Uterus (tissue), 3 donors: ENCODE measurements at regions not wholly inside any gene's neighbourhood (a gene's known extent, or its start where the extent isn't known, plus 50 kb on each side); places are given as distances from the start of the nearest gene placed in this dataset.
"Not testable (repeated sequence)": the region's sequence is repeated elsewhere in the genome, so short reads cannot be mapped to it uniquely, and the experiment has no call there.

Experiments used
- DNase-seq, 2 donors: peaks; one replicate each; pipeline ENCODE4 v3.0.0-alpha.2; 2019 to 2020
- H3K27ac ChIP-seq, 2 donors: fragments of 200-600 bp; sonication (generic); 1 replicate in 1 of 2; 2 replicates in 1 of 2; pipeline ENCODE4 v1.5.1; 2016 to 2018
- H3K27me3 ChIP-seq, 2 donors: fragments of 200-600 bp; sonication (generic); one replicate each; pipeline ENCODE4 v1.5.1; 2018 to 2019; ENCODE audit warnings: control low read depth in 1 of 2
- H3K36me3 ChIP-seq, 2 donors: fragments of 200-600 bp; sonication (generic); one replicate each; pipeline ENCODE4 v1.5.1; 2019; ENCODE audit warnings: control low read depth in 1 of 2
- H3K4me1 ChIP-seq, 2 donors: fragments of 200-600 bp; sonication (generic); one replicate each; pipeline ENCODE4 v1.5.1; 2018 to 2019; ENCODE audit warnings: control low read depth in 1 of 2
- H3K4me3 ChIP-seq, 2 donors: fragments of 200-600 bp; sonication (generic); 1 replicate in 1 of 2; 2 replicates in 1 of 2; pipeline ENCODE4 v1.5.1; 2018 to 2019; ENCODE audit warnings: mild to moderate bottlenecking in 1 of 2
- H3K9me3 ChIP-seq, 2 donors: fragments of 200-600 bp; sonication (generic); one replicate each; pipeline ENCODE4 v1.5.1; 2019; ENCODE audit warnings: control low read depth in 1 of 2
- POLR2A ChIP-seq, 2 donors: fragments of 450-650 bp; IDR thresholded peaks; one replicate each; pipeline ENCODE4 v1.6.1; 2016; ENCODE audit warnings: antibody characterized with exemption in 2 of 2, mild to moderate bottlenecking in 1 of 2, moderate library complexity in 1 of 2
- intact Hi-C: fragments of 100-400 bp; cut with DNase I; formaldehyde crosslinking; loops from one replicate; pipeline ENCODE4 v1.15.1; 2023; ENCODE audit warnings: low total_unique reads
- TF ChIP-seq, protein P1 (sequence below), 4 experiments: fragments of 200-600 bp in 2 of 4; fragments of 450-650 bp in 2 of 4; sonication (generic) in 2 of 4; IDR thresholded peaks; one replicate each; pipeline ENCODE4 v1.5.1; 2016 to 2019; ENCODE audit warnings: antibody characterized with exemption in 4 of 4, mild to moderate bottlenecking in 2 of 4, moderate library complexity in 1 of 4
- donor health status: DM: yes; HTN: yes; CAD: no.

DNA sequence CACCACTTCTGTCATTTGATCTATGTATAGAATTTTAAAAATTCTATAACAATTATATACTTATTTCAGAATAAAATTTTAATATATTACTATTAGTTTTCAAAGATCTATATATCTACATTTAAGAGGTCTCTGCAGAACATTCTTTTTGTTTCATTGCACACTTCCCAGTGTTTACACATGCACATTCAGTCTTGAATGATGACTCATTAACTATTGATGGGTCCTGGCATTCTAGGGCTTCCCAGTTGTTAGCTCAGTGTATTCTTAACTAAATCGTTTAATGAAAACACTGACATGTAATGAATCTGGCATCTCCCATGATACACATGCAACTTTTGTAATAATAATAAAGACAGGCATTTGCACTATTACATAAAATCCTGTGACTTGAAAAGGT lies 324.6 kb downstream of the KLF12 start:
- no peaks in the 10 kb centered on the region for H3K9me3 ChIP-seq
- no peak for TF ChIP-seq POLR2A (IDR thresholded peaks at IDR 0.05)
- TF ChIP-seq, protein P1, sequence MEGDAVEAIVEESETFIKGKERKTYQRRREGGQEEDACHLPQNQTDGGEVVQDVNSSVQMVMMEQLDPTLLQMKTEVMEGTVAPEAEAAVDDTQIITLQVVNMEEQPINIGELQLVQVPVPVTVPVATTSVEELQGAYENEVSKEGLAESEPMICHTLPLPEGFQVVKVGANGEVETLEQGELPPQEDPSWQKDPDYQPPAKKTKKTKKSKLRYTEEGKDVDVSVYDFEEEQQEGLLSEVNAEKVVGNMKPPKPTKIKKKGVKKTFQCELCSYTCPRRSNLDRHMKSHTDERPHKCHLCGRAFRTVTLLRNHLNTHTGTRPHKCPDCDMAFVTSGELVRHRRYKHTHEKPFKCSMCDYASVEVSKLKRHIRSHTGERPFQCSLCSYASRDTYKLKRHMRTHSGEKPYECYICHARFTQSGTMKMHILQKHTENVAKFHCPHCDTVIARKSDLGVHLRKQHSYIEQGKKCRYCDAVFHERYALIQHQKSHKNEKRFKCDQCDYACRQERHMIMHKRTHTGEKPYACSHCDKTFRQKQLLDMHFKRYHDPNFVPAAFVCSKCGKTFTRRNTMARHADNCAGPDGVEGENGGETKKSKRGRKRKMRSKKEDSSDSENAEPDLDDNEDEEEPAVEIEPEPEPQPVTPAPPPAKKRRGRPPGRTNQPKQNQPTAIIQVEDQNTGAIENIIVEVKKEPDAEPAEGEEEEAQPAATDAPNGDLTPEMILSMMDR (IDR thresholded peaks at IDR 0.05) = no peak
- H3K4me1 ChIP-seq = no peaks in the 10 kb centered on the region
- no peak for DNase-seq
- H3K27me3 ChIP-seq = no peaks in the 10 kb centered on the region
- intact Hi-C loops = no loop called here
- H3K4me3 ChIP-seq = no peak overlapping the region
- H3K36me3 ChIP-seq = no peaks in the 10 kb centered on the region
- no peak overlapping the region for H3K27ac ChIP-seq

DNA sequence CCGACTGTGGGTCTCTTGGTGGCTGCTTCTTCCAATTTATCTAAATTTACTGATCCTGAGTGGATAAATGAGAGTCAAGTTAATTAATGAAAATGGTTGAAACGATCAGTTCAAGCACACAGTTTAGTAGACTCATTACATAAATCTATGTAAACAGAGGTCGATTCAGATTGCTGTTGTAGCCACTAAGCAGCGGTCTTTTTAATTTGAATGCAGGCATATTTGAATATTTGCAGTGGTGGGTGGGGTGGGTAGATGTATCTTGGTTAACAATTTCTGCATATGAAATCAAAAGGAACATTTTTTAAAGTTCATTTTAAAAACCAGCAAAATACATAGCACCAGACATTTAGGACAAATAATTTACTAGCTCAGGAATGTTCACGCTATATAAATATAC lies 325.9 kb downstream of the KLF12 start:
- DNase-seq = no peak
- TF ChIP-seq POLR2A (IDR thresholded peaks at IDR 0.05) = no peak
- TF ChIP-seq, protein P1 (IDR thresholded peaks at IDR 0.05) = no peak
- Histone ChIP-seq H3K4me1 (no peaks in the 10 kb centered on the region), H3K4me3 (no peak overlapping the region), H3K27ac (no peak overlapping the region), H3K36me3 (no peaks in the 10 kb centered on the region), H3K27me3 (no peaks in the 10 kb centered on the region), H3K9me3 (no peaks in the 10 kb centered on the region)
- intact Hi-C loops = no loop called here

DNA sequence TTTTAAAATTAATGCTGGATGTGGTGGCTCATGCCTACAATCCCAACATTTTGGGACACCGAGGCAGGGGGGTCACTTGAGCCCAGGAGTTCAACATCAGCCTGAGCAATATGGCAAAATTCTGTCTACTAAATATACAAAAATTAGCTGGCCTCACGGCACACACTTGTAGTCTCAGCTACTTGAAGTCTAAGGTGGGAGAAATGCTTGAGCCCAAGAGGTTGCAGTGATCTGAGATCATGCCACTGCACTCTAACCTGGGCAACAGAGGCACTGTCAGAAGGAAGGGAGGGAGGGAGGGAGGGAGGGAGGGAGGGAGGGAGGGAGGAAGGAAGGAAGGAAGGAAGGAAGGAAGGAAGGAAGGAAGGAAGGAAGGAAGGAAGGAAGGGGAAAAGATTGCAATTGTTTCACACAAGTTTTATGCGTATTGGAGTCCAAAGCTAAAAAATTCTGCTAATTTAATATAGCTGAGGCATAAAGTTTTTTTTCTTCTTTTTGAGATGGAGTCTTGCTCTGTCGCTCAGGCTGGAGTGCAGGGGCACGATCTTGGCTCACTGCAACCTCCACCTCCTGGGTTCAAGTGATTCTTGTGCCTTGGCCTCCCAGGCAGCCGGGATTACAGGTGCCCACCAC lies 328.8 kb downstream of the KLF12 start:
- H3K4me3 ChIP-seq, H3K4me1 ChIP-seq, H3K27ac ChIP-seq, intact Hi-C loops, H3K9me3 ChIP-seq, DNase-seq, H3K27me3 ChIP-seq, H3K36me3 ChIP-seq: not testable (repeated sequence)

DNA sequence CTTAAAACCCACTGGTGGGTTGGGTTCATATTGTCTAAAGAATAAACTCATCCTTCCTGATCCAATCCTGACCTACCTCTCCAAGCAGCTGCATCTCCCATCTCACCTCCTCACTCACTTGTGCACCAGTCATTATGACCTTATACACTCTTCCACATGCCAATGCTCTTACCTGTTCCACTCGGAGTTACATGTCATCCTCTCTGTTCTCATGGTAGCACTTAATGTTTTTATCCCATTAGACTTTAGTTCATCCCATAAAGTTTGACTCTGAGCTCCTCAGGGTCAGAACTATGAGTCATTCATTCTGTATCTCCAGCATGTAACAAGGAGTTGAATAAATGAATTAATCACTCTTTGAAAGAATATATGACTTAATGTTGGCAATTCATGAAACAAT lies 330.2 kb downstream of the KLF12 start:
- Histone ChIP-seq H3K4me3 (no peak overlapping the region), H3K9me3 (no peaks in the 10 kb centered on the region), H3K27me3 (no peaks in the 10 kb centered on the region), H3K36me3 (no peaks in the 10 kb centered on the region), H3K27ac (no peak overlapping the region), H3K4me1 (no peaks in the 10 kb centered on the region)
- DNase-seq = no peak
- TF ChIP-seq, protein P1 (IDR thresholded peaks at IDR 0.05) = no peak
- no peak for TF ChIP-seq POLR2A (IDR thresholded peaks at IDR 0.05)
- intact Hi-C loops = no loop called here

DNA sequence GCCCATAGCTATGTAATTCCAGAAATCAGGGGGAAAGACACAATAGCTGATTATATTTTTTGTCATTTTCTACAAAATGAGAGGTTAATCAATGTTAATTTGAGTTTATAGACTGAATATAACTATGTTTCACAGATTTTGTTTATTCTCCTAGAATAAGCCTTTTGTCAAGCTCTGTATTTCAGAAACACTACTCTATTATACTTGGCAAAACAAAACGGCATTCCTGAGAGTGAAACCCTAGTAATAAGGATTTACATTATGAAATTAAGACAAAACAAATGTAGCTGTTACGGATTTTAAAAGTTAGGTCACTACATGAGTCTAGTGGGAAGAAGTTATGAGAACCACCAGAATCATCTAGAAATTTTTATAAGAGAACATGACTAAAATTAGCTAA lies 334.2 kb downstream of the KLF12 start:
- H3K9me3 ChIP-seq = no peaks in the 10 kb centered on the region
- no peaks in the 10 kb centered on the region for H3K27me3 ChIP-seq
- intact Hi-C loops = no loop called here
- no peaks in the 10 kb centered on the region for H3K36me3 ChIP-seq
- no peak overlapping the region for H3K4me3 ChIP-seq
- no peak for DNase-seq
- no peaks in the 10 kb centered on the region for H3K4me1 ChIP-seq
- H3K27ac ChIP-seq = no peak overlapping the region
- no peak for TF ChIP-seq POLR2A (IDR thresholded peaks at IDR 0.05)
- TF ChIP-seq, protein P1 (IDR thresholded peaks at IDR 0.05) = no peak

DNA sequence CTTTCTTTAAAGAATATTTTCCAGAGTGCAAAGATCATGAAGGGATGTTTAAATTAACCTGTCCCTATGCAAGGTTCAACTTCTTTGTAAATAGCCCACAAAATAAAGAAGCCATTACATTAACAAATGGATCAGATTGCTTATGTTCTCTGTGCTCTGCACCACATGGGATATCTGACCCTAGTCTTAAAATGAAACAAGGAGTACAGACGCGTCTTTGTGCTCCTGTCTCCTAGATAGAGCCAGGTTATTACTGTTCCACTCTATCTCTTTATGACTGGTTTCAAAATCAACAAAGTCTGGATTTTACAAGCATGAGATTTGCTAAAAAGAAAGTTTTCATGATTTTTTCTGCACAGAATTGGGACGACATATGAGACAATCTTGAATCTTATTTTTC lies 339.4 kb downstream of the KLF12 start:
- no peak for DNase-seq
- no peaks in the 10 kb centered on the region for H3K9me3 ChIP-seq
- H3K36me3 ChIP-seq = no peaks in the 10 kb centered on the region
- H3K4me3 ChIP-seq = no peak overlapping the region
- TF ChIP-seq, protein P1 (IDR thresholded peaks at IDR 0.05) = no peak
- no peak for TF ChIP-seq POLR2A (IDR thresholded peaks at IDR 0.05)
- no peaks in the 10 kb centered on the region for H3K4me1 ChIP-seq
- intact Hi-C loops = no loop called here
- no peak overlapping the region for H3K27ac ChIP-seq
- no peaks in the 10 kb centered on the region for H3K27me3 ChIP-seq
